Ovary (tissue), 7 donors: ENCODE measurements at regions not wholly inside any gene's neighbourhood (a gene's known extent, or its start where the extent isn't known, plus 50 kb on each side); places are given as distances from the start of the nearest gene placed in this dataset.

Experiments used
- DNase-seq, 5 donors: peaks; one replicate each; pipeline ENCODE4 v3.0.0-alpha.2; 2019 to 2020
- H3K27ac ChIP-seq, 2 donors: fragments of 200-600 bp; one replicate each; pipeline versions ENCODE4 v1.5.1 to v1.8.0; 2019 to 2022
- H3K27me3 ChIP-seq: fragments of 200-600 bp; one replicate; pipeline ENCODE4 v1.8.0; 2022
- H3K36me3 ChIP-seq: fragments of 200-600 bp; sonication (generic); one replicate; pipeline ENCODE4 v1.5.1; 2019
- H3K4me1 ChIP-seq: one replicate; pipeline ENCODE4 v1.8.1; 2013; ENCODE audit warnings: mild to moderate bottlenecking, moderate library complexity; ENCODE audit not compliant: insufficient read depth
- H3K4me3 ChIP-seq: fragments of 200-600 bp; sonication (generic); one replicate; pipeline ENCODE4 v1.5.1; 2017
- H3K9me3 ChIP-seq, 2 donors: fragments of 200-600 bp in 1 of 2; sonication (generic) in 1 of 2; one replicate each; pipeline versions ENCODE4 v1.5.1 to v1.8.1; 2013 to 2019; ENCODE audit warnings: mild to moderate bottlenecking in 1 of 2, moderate library complexity in 1 of 2
- CTCF ChIP-seq, 3 donors: fragments of 450-650 bp in 2 of 3; fragments of 200-600 bp in 1 of 3; IDR thresholded peaks; one replicate each; pipeline versions ENCODE4 v1.5.1 to v1.8.0; 2016 to 2022; ENCODE audit warnings: antibody characterized with exemption in 3 of 3, mild to moderate bottlenecking in 1 of 3
- EP300 ChIP-seq: sonication (generic); formaldehyde crosslinking; IDR thresholded peaks from one replicate; pipeline ENCODE4 v1.6.1; 2017; ENCODE audit warnings: antibody characterized with exemption
- POLR2A ChIP-seq: fragments of 450-650 bp; IDR thresholded peaks from one replicate; pipeline ENCODE4 v1.6.1; 2017; ENCODE audit warnings: antibody characterized with exemption, mild to moderate bottlenecking, moderate library complexity
- WGBS, 3 donors: extraction: QIAGEN DNeasy Blood & Tissue Kit in 1 of 3; methylation state at CpG; one replicate each; pipeline versions ENCODE4 v1.1.5 to v1.1.7; 2013 to 2017; 5-methylcytosine and 5-hydroxymethylcytosine counted together
- intact Hi-C, 4 donors: fragments of 100-400 bp; cut with DNase I; formaldehyde crosslinking; loops; one replicate each; pipeline versions ENCODE4 v1.11.0 to v1.15.1; 2022 to 2023
- donor health status: DM: no; HTN: no; CAD: no; lungs with moderate emphysema.
- donor health status: DM: no; HTN: no; CAD: no.
- donor health status: Bipolar disorder and iron deficiency.
- donor health status: DM: no; HTN: no; CAD: no.
- donor health status: DM: yes; HTN: yes; CAD: no.

GRCh38 chr3:182503401-182503800, 289.9 kb upstream of the ATP11B start:
- no peaks in the 10 kb centered on the region for H3K36me3 ChIP-seq
- no peaks in the 10 kb centered on the region for H3K27me3 ChIP-seq
- H3K4me1 ChIP-seq, result no peaks in the 10 kb centered on the region
- intact Hi-C loops, result no loop called here
- no peak for TF ChIP-seq POLR2A
- no peak for TF ChIP-seq EP300
- TF ChIP-seq CTCF (IDR thresholded peaks at IDR 0.05), result no peak
- no peak for DNase-seq
- no peak overlapping the region for H3K27ac ChIP-seq
- H3K4me3 ChIP-seq, result no peak overlapping the region
- H3K9me3 ChIP-seq, result no peaks in the 10 kb centered on the region
- 69 to 81% (median 72%) methylated on average over 2 of the region's 2 CpGs for WGBS, 3 donors

DNA sequence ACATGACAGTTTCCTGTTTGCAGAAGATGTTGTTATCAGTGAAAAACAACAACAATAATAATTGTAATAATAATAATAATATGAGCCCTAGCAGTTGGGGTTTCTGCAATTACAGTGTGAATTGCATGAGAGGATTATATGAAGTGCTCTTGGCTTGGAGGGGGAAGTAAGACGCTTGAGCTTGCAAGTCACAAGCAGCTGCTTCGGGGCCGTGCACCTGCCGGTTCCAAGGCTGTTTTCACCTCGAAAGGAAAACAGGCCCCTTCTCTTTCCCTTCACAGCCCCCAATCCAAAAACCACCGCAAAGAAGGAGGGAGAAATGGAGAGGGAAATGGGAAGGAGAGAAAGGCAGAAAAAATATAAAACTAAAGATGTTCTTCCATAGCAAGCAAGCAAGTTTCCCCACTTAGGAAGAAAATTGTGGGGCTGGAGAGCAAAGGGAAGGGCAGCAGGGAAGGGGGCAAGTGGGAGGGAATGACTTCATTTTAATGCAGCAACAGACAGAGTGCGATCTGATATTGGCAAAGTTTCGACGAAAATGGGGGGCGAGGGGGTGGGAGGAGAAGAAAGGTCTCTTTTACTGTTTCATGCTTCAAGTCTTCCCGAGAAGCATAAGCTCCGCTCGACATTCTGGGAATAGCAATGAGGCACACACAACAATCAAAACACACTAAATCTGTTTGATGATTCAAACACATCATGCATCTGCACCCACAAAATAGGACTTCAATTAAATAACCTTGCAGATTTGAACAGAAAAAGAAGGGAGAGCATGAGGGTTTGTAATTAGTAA, 284.2 kb upstream of the ATP11B start:
- no peak for DNase-seq
- 23 to 30% (median 27%) methylated on average over 13 of the region's 13 CpGs for WGBS, 3 donors
- H3K4me3 ChIP-seq, result no peak overlapping the region
- no peaks in the 10 kb centered on the region for H3K9me3 ChIP-seq
- intact Hi-C loops, result no loop called here
- no peak overlapping the region for H3K27ac ChIP-seq
- no peak for TF ChIP-seq POLR2A
- no peak for TF ChIP-seq CTCF (IDR thresholded peaks at IDR 0.05)
- TF ChIP-seq EP300, result no peak
- no peaks in the 10 kb centered on the region for H3K36me3 ChIP-seq
- H3K27me3 ChIP-seq, result no peaks in the 10 kb centered on the region
- H3K4me1 ChIP-seq, result no peaks in the 10 kb centered on the region

- H3K4me1 ChIP-seq, result no peaks in the 10 kb centered on the region
- intact Hi-C loops, result no loop called here
- H3K9me3 ChIP-seq, result no peaks in the 10 kb centered on the region
- H3K27me3 ChIP-seq, result no peaks in the 10 kb centered on the region
- H3K36me3 ChIP-seq, result no peaks in the 10 kb centered on the region
- no peak for DNase-seq
- WGBS, 3 donors, result 11 to 18% (median 12%) methylated on average over 1 of the region's 1 CpG
- TF ChIP-seq EP300, result no peak
- no peak for TF ChIP-seq CTCF (IDR thresholded peaks at IDR 0.05)
- TF ChIP-seq POLR2A, result no peak
- H3K27ac ChIP-seq, result no peak overlapping the region
- H3K4me3 ChIP-seq, result no peak overlapping the region
Observed at GRCh38 chr3:182509844-182510460, 283.4 kb upstream of the ATP11B start.

DNA sequence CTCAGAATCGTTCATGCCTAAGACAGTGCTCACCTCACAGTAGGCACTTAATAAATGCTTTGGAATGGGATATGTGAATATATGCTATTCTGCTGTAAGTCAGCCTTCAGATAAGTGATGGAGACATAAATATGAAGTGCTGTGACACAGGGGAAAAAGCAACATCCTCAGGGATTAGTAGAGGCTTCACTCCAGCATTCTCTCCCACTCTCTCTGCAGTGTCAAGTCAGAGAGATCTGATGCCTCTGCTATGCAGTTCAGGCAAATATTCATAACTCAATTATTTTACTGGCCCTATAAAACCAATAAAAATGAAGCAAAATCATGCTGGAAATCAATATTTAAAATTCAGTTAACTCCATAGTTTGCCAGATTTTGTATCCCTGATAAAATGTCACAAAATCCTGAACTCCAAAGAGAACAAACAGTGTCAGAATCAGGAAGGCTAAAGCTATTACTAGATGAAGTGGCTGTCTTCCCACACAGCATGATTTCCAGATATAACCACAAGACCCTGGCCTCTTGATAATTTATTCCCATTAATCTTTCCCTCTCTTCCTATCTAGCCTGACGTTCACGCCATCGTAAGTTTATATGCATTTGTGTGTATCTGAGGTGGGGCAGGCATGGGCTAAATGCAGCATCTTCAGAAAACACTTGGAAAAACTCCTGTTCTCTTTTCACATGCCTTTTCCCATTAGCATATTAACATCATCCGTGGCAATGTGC, 278.9 kb upstream of the ATP11B start:
- intact Hi-C loops, result no loop called here
- no peaks in the 10 kb centered on the region for H3K36me3 ChIP-seq
- H3K27ac ChIP-seq, result no peak overlapping the region
- DNase-seq, result no peak
- TF ChIP-seq EP300, result no peak
- no peak for TF ChIP-seq CTCF (IDR thresholded peaks at IDR 0.05)
- TF ChIP-seq POLR2A, result no peak
- no peaks in the 10 kb centered on the region for H3K9me3 ChIP-seq
- no peaks in the 10 kb centered on the region for H3K27me3 ChIP-seq
- H3K4me3 ChIP-seq, result no peak overlapping the region
- 52 to 60% (median 60%) methylated on average over 5 of the region's 5 CpGs for WGBS, 3 donors
- no peaks in the 10 kb centered on the region for H3K4me1 ChIP-seq
